ENCODE measurements at regions not wholly inside any gene's neighbourhood (a gene's known extent, or its start where the extent isn't known, plus 50 kb on each side); places are given as distances from the start of the nearest gene placed in this dataset.

DNA sequence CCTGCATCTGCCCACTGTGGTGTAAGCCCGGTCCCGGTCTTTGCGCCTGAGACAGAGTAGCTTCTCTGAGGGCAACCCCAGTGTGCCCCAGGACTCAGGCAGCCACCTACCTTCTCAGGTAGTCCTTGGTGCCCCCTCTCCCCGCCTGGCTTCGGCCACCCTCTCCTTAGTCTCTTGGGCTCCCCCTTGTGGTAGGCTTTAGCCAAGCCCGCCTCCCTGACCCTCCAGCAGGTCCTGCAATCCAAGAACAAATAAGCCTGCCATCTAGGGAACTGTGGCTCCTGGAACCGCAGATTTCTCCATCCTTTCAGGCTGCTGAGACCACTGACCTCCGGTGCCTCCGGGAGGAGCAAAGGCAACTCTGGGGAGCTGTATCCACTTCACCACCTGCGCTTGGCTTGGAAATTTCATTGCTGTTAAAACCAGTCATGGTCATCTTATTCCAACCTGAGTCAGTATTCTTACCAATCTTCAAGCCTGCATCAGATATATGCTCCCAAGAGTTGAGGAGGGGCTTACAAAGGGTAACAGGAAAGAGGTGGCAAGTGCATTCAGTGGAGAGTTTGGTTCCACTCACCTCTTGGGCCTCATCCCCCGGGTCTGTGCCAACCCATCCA, 52.8 kb upstream of the TENM4 start:
- no peak for DNase-seq

DNA sequence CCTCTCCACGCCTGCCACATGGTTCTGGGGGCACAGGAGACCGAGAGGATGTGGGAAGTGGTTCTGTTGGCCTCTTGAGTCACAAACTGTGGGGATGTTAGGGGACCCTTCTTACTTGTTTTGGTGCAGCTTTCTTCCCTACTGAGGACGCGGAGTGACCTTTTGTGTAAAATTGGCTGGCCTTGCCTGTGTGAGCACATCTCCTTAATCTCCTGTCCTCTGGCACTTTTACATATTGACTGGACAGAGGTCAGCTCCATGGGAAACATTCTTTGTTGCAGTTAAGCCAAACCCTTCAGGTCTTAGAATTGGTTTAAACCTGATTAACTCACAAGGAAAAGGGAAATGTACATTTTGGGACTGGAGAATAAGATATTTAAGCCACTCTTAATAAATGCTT, 51.2 kb upstream of the TENM4 start:
- DNase-seq: no peak
